ENCODE measurements at regions not wholly inside any gene's neighbourhood (a gene's known extent, or its start where the extent isn't known, plus 50 kb on each side); places are given as distances from the start of the nearest gene placed in this dataset.
"Not testable (repeated sequence)": the region's sequence is repeated elsewhere in the genome, so short reads cannot be mapped to it uniquely, and the experiment has no call there.

DNA sequence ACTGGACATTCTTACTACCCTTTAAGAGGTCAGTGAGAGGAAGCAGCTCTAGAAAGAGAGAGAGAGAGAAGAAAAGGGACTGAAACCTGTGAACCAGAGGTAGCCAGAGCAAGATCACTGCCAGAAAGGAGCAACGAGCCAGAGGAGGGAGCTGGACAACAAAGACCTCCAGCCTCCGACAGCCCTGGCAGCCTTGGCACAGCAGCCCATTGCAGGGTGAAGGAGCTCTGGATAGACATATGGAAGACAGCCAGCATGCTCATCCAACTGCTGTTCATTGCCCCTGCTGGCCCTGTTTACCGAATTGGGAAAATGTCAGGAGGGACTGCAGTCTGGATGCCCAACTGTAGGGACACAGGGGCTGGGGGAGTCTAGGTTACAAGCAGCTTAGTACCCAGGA lies 228.4 kb upstream of the SLC35G4 start:
- DNase-seq (ENCODE audit: low read depth in 2 of 2), result no peak

DNA sequence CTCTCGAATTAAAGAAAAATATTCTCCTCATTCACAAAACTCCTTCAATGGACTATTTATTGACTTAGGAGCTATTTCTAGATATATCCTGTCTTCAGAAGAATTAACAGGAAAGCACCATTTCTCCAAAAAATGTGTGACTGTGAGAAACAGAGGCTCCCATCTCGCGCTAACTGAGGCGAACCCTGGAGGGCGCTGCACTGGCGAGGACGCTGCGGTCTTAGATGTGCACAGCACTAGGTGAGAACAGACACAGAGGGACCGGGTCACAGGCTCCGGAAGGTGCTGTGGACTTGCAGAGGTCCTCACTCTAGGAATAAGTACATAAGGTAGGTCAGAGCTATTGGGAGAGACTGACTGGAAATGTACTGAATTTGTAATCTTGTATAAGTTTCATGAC lies 229.7 kb upstream of the SLC35G4 start:
- no peak for DNase-seq (ENCODE audit: low read depth in 2 of 2)

DNA sequence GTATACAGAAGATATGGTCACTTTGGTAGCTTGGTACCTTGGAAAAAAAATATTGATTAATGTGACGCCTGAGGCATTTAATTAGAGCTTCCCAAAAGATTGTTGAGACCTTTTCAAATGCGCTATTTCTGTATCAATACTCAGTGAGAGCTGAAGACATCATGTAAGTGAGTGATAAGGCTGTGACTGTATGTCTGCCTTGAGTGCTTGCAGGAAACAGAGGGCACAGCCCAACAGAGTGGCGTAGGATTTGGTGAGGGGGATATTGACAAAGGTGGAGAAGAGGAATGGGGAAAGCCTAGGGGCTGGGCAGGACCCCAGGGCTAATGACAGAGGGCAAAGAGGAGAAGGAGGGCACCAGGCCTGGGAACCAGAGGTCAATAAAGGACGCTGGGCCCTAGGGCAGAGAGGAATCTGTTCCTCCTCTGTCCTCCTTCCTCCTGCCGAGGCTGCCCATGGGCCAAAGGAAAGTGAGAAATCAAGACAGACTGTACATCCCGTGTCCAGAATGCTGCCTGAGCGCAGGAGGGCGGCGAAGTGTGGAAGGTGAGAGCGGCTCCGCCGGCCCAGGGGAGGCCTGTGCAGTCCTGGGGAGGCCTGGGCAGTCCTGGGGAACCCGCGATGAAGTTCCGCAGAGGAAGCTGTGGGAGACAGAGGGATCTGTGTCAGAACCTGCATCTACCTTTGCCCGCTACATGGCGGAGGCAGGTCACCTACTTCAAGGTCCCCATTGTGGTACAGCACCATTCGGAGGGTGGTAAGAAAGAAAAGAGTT lies 228.6 kb upstream of the PIEZO2 start:
- DNase-seq (ENCODE audit: low read depth in 2 of 2), result no peak

DNA sequence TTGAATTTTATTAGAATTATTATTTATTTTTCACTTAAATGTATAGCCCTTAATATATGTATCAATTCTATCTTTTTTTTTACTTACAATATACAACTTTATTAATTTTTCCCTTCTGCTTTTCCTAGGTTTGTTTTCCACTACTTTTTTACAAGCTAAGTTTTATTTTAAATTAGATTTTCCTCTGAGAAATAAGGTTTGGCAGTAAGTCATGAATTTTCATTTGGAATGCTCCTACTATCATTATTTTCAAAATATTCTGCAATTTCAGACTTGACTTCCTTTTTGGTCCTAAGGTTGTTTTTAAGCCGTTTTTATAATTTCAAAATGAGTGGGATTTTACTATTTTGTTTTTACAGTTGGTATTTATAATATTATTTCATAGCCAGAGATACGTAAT lies 222.8 kb upstream of the PIEZO2 start:
- DNase-seq (ENCODE audit: low read depth in 2 of 2), result no peak

- no peak for DNase-seq (ENCODE audit: low read depth in 2 of 2)
These were observed 220.2 kb upstream of the PIEZO2 start for GRCh38 chr18:11369556-11369955.

- DNase-seq (ENCODE audit: low read depth in 2 of 2), result no peak
These were observed 218.7 kb upstream of the PIEZO2 start for GRCh38 chr18:11368020-11368419.

- no peak for DNase-seq (ENCODE audit: low read depth in 2 of 2)
These were observed 218.0 kb upstream of the PIEZO2 start for GRCh38 chr18:11367351-11367750.

DNA sequence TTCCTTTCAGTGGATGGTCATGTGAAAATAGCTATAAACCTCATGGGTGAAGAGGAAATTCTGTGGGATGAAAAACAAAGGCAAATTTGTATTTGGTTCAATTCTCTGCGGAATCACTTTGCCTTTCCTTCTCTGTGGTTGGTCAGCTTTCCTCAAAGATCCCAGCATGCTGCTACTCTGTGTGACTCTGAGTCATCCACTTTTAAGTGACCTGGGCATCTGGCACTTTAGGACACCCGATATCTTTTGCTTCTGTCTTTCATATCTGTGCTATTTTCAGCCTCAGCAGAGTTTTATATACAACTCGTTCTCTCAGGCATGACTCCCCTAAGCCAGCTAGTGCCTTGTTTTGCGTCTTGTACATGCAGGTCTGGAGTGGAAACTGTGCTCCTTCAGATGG lies 217.0 kb upstream of the PIEZO2 start:
- no peak for DNase-seq (ENCODE audit: low read depth in 2 of 2)

DNA sequence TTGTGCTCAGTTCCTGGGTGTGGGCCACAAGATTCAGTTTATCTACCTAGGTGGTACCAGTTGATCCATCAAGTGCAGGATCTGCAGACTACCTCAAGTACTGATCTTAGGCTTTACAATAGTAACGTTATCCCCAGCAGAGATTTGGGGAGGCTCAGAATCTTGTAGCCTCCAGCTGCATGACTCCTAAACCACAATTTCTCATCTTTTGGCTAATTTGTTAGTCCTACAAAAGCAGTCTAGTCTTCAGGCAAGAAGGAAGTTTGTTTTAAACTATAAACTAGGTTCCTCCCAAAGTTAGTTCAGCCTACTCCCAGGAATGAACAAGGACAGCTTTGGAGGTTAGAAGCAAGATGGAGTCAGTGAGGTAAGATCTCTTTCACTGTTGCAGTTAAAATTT lies 213.5 kb upstream of the PIEZO2 start:
- DNase-seq (ENCODE audit: low read depth in 2 of 2), result no peak

DNA sequence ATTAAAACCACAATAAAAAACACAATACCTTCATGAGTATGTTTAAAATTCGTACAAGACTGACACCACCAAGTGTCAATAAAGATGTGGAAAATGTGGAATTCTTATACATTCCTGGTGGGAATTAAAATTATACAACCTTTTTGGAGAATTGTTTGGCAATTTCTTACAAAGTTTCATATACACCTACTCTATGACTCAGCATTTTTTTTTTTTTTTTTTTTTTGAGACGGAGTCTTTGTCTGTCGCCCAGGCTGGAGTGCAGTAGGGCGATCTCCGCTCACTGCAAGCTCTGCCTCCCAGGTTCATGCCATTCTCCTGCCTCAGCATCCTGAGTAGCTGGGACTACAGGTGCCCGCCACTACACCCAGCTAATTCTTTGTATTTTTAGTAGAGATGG lies 212.5 kb upstream of the PIEZO2 start:
- not testable (repeated sequence) for DNase-seq (ENCODE audit: low read depth in 2 of 2)

DNA sequence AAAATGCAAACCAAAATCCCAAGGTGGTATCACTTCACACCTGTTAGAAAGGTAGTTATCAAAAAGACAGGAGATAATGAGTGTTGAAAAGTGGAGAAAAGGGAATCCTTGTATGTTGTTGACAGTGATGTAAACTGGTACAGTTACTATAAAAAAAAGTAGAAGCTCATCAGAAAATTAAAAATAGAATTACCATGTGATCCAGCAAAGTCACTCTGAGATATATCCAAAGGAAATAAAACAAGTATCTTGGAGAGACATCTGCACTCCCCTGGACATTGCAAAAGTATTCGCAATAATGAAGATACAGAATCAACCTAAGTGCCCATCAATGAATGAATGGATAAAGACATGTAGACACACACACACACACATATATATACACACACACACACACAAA lies 208.3 kb upstream of the PIEZO2 start:
- no peak for DNase-seq (ENCODE audit: low read depth in 2 of 2)

DNA sequence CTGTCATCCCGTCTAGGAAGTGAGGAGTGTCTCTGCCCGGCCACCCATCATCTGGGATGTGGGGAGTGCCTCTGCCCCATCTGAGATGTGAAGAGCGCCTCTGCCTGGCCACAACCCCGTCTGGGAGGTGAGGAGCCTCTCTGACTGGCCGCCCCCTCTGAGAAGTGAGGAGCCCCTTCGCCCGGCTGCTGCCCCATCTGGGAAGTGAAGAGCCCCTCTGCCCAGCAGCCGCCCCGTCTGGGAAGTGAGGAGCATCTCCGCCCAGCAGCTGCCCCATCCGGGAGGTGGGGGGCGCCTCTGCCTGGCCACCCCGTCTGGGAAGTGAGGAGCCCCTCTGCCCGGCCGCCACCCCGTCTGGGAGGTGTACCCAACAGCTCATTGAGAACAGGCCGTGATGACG lies 195.2 kb upstream of the PIEZO2 start:
- DNase-seq (ENCODE audit: low read depth in 2 of 2), result not testable (repeated sequence)

GRCh38 chr18:11343096-11343495 lies 193.7 kb upstream of the PIEZO2 start:
- no peak for DNase-seq (ENCODE audit: low read depth in 2 of 2)

DNA sequence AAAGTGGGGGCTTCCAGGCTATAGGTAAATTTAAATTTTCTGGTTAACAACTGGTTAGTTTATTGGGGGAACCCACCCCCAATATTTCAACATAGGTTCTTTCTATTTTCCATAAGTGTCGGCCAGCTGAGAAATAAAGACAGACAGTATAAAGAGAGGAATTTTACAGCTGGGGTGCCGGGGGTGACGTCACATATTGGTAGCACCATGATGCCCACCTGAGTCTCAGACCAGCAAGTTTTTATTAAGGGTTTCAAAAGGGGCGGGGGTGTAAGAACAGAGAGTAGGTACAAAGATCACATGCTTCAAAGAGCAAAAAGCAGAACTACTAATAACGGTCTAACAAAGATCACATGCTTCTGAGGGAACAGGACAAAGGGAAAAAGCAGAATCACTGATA lies 192.7 kb upstream of the PIEZO2 start:
- not testable (repeated sequence) for DNase-seq (ENCODE audit: low read depth in 2 of 2)

GRCh38 chr18:11339188-11339775 lies 189.9 kb upstream of the PIEZO2 start:
- no peak for DNase-seq (ENCODE audit: low read depth in 2 of 2)

GRCh38 chr18:11336241-11336640 lies 186.9 kb upstream of the PIEZO2 start:
- DNase-seq (ENCODE audit: low read depth in 2 of 2), result no peak

DNA sequence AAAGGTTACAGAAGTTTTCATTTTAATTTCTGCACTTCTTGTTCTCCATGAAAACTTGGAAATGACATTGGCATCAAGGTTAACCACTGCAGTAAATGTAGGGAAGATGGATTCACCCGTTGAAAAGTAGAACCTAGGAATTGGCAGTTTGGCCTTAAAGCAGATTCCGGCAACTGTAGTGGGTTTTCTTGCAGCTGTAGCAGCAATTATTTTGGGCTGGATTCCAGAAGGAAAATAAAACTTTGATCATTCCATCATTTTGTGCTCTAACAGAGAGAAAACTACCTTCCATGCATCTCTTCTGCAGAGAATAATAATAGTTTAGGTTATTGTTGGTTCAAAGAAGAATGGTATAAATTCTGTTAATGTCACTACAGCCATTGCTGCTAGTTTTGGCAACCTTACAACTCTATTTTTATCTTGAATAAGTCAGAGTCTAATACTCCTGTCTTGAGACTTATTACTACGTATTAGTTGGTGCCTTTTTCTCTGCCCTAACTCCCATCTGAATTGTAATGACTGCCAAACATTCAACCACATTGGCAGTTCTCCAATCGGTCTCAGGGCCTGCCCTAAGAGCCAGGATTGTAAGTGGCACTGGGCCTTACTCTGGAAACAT lies 178.1 kb upstream of the PIEZO2 start:
- no peak for DNase-seq (ENCODE audit: low read depth in 2 of 2)

GRCh38 chr18:11324956-11325882 lies 175.8 kb upstream of the PIEZO2 start:
- DNase-seq (ENCODE audit: low read depth in 2 of 2), result no peak

GRCh38 chr18:11324510-11324909 lies 175.1 kb upstream of the PIEZO2 start:
- DNase-seq (ENCODE audit: low read depth in 2 of 2), result no peak

DNA sequence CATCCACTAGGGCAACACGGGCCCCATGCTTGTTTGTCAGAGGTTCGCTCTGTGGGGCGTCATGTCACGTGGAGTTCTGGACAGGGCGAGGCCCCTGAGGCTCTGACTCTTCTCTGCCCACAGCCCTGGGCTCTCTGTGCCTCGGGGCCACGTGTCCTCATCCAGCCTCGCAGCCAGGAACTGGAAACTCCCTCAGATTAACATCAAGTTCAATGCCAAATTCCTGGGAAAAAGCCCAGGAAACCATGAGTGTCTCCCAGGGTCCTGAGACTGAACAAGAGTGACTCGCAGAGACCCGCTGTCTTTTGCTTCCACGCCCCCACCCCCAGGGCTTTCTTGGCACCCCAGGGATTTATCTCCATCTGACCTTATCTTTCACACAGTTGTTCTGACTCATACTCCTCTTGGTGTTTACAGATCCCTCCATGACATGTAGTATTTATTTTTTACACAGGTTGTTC lies 174.0 kb upstream of the PIEZO2 start:
- no peak for DNase-seq (ENCODE audit: low read depth in 2 of 2)

DNA sequence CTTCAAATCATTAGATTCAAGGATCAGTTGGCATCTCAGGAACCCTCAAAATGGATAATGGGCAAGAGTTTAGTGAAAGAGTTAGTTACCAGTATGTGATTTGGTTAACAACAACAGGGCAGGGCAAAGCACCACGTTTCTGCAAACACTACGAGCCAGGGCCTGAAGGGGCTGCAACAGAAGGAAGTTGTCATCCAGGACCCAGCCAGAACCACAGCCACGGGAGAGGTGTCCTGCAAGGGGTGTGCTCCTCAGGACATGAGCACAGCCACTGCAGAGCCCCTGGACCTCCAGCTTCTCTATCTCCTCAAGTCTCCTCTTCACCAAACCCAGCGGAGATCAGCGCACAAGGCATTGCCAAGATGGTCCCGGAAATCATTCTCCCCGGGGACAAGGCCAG lies 173.3 kb upstream of the PIEZO2 start:
- DNase-seq (ENCODE audit: low read depth in 2 of 2), result no peak

DNA sequence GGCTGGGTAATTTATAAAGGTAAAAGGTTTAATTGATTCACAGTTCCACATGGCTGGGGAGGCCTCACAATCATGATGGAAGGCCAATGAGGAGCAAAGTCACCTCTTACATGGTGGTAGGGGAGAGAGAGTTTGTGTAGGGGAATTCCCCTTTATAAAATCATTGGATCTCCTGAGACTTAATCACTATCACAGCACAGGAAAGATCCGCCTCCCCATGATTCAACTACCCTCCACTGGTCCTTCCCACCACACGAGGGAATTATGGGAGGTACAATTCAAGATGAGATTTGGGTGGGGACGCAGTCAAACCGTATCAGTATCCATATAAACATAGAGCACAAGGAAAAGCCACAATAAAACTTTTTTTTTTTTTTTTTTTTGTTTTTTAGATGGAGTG lies 172.6 kb upstream of the PIEZO2 start:
- DNase-seq (ENCODE audit: low read depth in 2 of 2), result no peak
